ENCODE measurements at regions not wholly inside any gene's neighbourhood (a gene's known extent, or its start where the extent isn't known, plus 50 kb on each side); places are given as distances from the start of the nearest gene placed in this dataset.

- TF ChIP-seq EZH2 (IDR thresholded peaks at IDR 0.05; ENCODE audit: insufficient read depth, poor library complexity, severe bottlenecking) (no peak), EZH2phosphoT487 (IDR thresholded peaks at IDR 0.05; ENCODE audit: insufficient read depth, low read depth) (no peak)
These were observed 336.0 kb upstream of the DEFB115 start for GRCh38 chr20:30921286-30922071.
